GM19025 (cell line): ENCODE measurements at regions not wholly inside any gene's neighbourhood (a gene's known extent, or its start where the extent isn't known, plus 50 kb on each side); places are given as distances from the start of the nearest gene placed in this dataset.
"Not testable (repeated sequence)": the region's sequence is repeated elsewhere in the genome, so short reads cannot be mapped to it uniquely, and the experiment has no call there.

ENCODE experiments used
- ATAC-seq: cut with Tn5 transposase; IDR thresholded peaks from one replicate; pipeline ENCODE4 v1.9.1; 2021; ENCODE audit warnings: mild to moderate bottlenecking, low read depth, moderate library complexity; ENCODE audit not compliant: unreplicated experiment

DNA sequence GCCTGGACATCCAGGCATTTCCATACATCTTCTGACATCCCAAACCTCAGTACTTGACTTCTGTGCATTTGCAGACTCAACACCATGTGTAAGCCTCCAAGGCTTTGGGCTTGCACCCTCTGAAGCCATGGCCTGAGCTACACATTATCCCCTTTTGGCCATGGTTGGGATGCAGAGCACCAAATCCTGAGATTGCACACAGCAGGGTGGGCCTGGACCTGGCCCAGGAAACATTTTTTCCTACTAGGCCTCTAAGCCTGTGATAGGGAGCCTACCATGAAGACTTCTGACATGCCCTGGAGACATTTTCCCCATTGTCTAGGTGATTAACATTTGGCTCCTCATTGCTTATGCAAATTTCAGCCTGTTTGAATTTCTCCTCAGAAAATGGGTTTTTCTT, 853.4 kb upstream of the SPRY2 start:
- ATAC-seq: no peak

DNA sequence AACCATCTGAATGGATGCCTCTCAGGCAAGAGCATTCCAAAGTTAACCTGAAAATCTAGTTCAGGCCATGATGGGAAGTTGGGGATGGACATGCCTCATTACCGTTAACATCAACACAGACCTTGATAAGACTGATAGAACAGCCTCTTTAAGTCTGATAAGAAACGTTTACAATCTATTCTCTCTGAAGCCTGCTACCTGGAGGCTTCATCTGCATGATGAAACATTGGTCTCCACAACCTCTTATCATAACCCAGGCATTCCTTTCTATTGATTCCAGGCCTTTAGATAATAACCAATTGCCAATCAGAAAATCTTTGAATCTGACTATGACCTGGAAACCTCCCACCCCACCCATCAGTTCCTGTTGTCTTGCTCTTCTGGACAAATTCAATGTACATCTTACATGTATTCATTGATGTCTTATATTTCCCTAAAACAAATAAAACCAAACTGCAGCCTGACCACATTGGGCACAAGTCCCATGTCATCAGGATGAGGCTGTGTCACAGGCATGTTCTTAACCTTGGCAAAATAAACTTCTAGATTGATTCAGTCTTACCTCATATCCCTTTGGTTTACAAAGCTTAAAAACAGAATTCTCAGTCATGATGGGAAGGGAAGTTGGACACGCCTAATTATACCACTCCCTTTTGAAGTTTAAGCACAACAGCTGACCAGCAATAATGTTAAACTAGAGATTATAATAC, 843.8 kb upstream of the SPRY2 start:
- no peak for ATAC-seq

DNA sequence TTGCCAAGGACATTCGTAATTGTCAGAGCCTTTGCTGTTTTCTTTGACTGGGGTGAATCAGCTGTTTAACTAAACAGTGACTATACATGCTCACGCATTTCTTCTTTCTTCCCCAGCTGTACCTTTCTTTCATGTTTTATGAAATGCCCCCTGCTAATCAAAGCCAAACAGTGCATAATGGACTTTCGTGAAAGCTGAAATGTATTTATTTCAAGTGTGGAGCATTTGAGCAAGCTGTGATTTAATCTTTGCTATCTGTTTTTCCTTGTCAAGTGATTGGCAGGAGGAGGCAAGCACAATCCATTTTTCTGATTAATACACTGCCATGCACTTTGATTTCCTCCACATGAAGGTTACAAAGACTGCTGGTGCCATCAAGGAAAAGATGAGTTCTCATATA, 831.7 kb upstream of the SPRY2 start:
- ATAC-seq: no peak

DNA sequence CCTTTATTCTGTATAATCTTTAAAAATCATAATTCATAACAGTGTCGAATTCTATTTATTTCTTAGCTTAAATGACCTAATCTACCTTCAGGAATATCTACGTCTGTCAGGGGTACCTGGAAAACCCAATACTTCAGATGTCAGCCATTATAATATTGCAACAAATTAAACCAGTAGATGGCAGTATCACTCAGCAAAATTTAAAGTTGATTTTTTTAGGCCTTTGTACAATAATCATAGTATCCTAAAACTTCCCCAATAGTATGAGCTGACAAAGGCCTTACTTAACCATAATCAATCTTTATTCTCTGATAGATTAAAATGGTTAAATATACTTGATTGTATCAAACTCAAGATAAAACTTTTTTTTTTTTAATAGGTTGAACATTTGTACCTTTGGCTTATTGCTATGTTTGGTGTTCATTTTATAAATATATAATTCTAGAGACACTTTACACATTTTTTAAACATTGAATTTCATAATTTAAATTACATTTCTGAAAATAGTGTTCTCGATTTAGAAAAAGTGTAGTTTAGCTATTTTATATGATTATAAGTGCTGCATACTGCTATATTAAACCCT, 830.2 kb upstream of the SPRY2 start:
- peak; percentile 68 for ATAC-seq

DNA sequence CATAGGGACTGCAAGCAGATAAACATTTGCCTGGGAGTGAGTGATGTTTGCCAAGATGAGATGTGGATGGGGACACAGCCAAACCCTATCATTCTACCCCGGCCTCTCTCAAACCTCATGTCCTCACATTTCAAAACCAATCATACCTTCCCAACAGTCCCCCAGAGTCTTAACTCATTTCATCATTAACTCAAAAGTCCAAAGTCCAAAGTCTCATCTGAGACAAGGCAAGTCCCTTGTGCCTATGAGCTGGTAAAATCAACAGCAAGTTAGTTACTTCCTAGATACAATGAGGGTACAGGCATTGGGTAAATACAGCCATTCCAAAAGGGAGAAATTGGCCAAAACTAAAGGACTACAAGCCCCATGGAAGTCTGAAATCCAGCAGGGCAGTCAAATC, 822.9 kb upstream of the SPRY2 start:
- not testable (repeated sequence) for ATAC-seq

DNA sequence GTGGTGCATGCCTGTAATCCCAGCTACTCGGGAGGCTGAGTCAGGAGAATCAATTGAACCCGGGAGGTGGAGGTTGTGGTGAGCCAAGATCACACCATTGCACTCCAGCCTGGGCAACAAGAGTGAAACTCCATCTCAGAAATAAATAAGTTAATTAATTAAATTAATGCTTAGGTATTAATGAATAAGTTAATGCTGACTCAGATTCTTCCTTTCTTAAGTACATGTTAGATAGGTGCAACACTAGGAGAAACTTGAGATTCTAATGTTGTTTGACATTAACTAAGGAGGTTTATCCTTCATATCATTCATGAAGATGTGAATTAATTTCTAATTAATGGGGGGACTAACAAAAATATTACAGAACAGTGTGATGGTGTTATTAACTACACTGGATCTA, 812.6 kb upstream of the SPRY2 start:
- ATAC-seq: no peak

DNA sequence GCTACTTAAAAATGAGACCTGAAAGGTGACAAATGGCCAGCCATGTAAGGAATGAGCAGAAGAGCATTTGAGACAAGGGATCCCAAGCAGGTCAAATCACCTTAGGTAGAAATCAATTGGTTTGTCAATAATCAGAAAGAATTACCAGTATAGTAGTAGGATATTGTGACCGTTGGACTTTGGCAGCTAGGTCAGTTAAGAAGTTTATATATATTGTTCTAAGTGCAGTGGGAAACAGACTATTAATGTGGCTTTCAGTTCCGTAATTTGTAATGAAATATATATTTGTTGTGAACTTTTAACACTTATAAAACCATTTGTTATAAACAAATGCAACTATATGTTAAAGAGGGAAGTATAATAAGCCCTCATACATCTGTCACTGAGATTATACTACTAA, 807.9 kb upstream of the SPRY2 start:
- no peak for ATAC-seq

DNA sequence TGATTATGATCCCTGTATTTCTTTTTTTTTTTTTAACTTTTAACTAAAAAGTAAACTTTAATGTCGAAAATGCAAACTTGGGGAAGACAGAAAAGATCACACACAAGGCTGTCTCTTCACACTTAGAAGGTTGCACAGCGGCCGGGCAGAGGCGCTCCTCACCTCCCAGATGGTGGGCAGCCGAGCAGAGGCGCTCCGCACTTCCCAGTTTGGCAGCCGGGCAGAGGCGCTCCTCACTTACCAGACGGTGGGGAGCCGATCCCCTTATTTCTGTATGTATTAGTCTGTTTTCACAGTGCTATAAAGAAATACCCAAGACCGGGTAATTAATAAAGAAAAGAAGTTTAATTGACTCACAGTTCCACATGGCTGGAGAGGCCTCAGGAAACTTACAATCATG, 805.6 kb upstream of the SPRY2 start:
- not testable (repeated sequence) for ATAC-seq

DNA sequence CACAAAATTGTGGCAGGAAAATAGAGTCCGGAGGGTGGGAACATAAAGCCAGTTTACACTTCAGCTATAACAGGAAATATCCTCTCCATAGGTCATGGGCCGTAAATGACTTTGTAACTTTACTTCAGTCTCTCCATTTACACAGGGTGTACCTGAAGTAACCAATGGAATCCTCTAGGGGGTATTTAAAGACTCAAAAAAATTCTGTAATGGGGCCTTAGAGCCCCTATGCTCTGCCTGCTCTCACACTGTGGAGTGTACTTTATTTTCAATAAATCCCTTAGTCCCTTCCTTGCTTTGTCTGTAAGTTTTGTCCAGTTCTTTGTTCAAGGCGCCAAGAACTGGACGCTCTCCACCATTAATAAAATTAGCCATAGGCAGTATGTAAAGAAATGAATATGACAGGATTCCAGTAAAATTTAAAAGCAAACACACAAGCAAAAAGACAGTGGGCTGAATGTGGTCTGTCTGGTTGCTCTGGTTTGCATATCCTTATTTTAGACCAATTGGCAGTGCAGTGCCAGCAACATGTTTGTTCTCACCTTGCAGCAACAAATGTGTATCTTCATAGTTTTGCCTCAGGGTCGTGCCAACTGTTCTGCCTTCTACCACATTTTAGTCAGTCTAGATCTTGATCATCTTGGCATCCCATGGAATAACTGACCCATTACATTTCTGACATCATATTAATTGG, 801.5 kb upstream of the SPRY2 start:
- no peak for ATAC-seq

DNA sequence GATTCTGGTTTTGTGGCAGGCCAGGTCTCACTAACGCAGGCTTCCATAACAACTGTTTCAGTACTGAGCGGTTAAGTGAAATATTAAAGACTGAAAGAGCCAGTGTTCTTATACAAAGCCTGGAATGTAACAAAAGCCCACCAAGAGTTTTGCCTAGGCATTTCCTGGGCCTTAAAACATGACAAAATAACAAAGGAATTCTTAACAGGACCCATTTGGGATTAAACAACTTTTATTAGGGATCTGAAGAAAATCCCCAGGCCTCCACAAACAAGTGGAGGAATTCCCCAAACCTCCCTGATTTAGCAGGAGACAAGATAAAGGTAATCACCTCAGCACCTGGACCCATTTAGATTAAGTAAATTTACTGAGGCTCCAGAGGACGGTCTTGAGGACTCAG, 799.7 kb upstream of the SPRY2 start:
- no peak for ATAC-seq

DNA sequence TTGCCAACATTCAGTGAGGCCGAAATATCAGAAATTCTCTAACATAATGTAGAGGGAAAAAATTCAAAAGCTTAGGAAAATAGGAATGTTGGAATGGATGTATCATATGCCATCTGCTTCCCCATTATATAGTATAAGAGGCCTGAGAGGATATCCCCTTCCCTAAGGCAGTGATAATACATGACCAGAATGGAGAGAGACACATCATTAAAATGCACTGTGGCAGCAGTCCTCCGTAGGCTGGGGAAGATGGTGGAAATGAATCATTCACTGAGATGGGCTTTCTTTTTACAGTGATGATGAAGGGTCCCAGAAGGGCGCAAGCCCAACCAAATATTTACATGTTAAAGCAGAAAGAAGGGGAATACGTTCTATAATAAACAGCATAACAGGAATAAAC, 799.1 kb upstream of the SPRY2 start:
- no peak for ATAC-seq

DNA sequence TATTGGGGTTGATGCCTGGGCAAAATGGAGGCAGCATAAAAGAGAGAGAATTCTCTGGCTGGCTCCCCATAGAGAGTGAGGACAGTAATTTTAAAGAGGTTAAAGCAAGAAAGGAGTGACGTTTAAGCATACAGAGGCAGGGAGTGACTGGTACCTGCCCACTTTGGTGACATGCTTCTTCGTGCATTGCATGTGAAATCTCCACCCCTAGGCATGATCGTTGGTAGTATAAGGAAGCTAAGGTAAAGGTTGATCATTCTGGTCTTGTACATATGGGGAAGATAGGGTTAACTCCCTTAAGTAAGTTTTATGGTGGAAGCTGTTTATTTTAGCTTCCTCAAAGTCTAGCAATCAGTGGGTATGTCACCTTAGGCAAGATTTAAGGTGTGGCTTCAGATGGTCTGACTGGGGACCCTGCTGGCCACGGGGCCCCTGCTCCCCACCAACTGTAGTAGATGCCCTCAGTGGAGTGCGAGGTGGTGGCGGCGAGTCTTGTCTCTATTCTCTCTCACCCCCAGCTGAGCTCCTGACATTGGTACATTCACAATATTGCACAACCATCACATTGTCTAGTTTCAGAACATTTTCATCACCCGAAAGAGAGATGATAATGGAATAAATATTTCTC, 797.5 kb upstream of the SPRY2 start:
- no peak for ATAC-seq

DNA sequence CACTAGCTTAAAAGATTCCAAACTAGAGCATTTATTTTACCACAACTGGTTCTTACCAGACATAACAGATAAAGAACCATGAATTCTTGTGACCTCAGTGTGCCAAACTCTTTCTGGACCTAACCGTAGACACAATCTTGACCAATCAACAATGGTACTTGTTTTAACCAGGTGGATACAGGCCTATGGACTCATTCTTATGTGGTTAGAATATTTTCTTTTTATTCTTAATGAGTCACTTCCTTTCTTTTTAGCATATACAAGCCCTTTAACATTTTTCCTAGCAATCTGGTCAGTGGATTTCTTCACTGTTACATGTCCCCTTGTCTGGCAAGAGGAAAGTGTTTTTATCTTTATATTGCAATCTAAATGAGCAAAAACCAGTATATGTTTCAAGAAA, 792.1 kb upstream of the SPRY2 start:
- no peak for ATAC-seq

DNA sequence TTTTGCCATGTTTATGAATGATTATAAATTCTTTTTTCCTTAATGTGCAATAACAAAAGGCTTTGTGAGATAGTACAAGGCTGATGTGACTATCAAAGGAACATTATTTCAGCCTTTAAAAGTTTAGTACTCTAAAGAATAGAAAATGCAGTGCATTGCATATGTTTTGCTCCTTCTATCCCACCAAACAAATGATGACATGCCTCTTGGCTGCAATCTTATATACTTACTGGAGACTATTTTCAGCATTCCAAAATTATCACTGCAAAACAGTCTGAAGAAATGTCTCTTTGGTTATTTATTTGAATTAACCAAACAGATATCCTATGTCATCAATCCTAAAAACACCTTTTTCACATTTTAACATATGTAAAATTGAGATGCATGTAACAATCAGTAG, 776.5 kb upstream of the SPRY2 start:
- ATAC-seq: no peak

DNA sequence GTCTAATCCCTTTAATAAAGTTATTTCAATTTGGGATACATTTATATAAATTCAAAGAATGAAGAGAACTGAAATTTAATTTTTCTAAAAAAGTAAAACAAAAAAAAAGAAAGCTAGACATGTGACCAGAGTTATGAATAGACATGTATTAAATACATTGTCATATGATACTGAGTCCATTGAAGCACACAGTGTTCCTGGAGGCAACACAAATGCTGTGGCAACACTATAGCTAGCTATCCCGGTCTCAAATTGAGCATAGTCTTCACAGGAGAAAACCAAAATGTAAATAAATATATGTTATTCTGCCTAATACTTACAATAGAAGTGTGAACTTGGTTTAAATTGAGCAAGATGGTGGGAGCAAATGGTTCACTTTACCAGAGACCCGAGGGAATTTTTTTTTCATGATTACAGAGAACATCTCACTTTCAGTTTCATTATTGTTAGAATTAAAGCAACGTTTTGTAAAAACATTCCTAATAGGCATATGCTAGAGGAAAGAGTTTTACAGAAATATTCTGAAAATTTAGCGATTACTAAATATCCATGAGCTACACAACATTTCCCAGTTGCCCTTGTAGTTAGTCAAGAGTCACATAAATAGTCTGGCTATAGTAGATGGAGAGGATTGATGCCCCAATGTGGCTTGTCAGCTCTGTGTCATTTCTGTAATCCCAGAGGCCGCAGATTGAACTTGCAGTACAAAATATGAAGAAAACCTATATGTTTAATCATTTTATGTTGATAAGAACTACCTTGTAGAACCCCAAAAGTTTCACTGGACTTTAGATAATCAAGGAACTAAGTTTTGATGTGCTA, 775.7 kb upstream of the SPRY2 start:
- ATAC-seq: no peak

DNA sequence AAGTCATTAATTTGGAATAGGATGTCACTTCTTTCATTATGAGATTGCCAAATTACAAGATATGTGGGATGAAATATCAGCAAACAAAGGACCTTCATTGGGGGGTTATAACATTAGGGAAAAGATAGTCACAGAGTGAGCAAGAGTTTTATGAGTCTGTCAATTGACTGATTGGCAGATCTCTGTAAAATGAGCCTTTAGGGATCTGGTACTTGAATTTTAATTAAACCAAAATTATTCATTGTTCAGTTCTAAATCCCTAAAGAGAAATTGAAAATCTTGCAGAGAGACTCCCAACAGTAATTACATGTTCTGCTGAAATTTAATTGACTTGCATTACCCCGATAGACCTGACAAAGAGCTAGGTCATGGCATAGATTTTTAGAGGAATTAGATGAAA, 768.1 kb upstream of the SPRY2 start:
- ATAC-seq: no peak

DNA sequence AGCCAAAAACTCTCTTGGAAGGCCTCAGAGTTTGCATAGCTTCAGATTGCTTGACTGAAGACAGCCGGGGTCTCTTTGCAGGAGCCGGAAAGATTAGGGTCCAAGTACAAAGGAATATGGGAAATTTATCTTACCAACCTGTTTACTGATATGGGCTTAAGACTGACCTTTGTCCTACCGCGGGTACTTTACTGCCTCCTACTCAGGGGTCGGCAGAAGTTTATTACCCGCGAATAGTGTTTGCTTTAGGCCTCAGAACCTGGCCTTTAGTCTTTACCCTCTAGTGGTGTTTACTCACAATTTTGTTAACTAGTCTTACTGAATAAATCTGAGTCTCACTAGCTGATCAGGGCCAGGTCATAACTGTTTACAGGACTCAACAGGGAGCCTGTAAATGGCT, 765.4 kb upstream of the SPRY2 start:
- ATAC-seq: no peak

DNA sequence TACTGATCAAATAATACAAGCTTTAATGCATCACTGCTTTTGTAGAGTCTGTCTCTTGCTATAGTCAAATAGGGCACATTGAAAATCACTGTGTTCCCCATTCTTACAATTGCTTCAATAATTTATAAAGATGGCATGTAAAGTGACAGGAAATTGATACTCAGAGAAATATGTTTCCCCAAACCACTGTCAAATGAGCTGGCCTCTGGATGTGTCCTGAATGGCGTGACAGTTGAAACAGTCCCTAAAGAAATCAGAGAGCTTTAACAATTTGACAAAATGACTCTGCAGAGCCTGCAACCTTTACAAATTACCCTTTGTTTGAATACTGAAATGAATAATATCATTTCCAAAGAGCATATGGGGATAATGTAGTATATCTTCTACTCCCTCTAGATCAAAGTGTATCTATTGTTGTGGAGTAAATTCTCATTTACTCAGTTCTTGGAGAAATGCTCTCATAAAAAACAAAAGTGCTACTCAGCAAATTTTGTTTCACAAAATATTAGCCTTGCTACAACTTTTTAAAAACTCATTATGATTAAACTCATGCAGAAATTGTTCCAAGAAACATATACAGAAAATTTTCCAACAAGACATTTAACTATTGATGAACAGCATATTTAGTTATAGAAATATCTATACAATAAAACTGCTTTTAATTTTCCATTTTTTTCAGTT, 763.2 kb upstream of the SPRY2 start:
- ATAC-seq: no peak

DNA sequence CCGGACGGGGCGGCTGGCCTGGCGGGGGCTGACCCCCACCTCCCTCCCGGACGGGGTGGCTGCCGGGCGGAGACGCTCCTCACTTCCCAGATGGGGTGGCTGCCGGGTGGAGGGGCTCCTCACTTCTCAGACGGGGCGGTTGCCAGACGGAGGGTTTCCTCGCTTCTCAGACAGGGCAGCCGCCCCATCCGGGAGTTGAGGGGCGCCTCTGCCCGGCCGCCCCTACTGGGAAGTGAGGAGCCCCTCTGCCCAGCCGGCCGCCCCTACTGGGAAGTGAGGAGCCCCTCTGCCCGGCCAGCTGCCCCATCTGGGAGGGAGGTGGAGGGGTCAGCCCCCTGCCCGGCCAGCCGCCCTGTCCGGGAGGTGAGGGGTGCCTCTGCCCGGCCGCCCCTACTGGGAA, 761.1 kb upstream of the SPRY2 start:
- not testable (repeated sequence) for ATAC-seq
